K562 (cell line): ENCODE measurements at regions not wholly inside any gene's neighbourhood (a gene's known extent, or its start where the extent isn't known, plus 50 kb on each side); places are given as distances from the start of the nearest gene placed in this dataset.

Experiments
- ATAC-seq: fragments of 200-7000 bp; cut with Tn5 transposase; 3 replicates; pipeline ENCODE4 v1.9.1; 2020; ENCODE audit warnings: moderate library complexity
- BruUV-seq: library from RNA; stranded (reverse); fragments of 400-500 nt; replicated peaks from 2 replicates; lab custom pipeline; 2021; lab: Mats Ljungman, UMichigan
- CTCF ChIA-PET: fragments of 300-600 bp; formaldehyde crosslinking; extraction: SDS; loops from one replicate; lab custom pipeline; 2021; ENCODE audit warnings: low intra/inter-chr PET ratio; lab: Yijun Ruan, JAX
- POLR2A ChIA-PET: fragments of 300-600, 350-650 bp; sonication (Branson Sonifier 250); formaldehyde crosslinking; extraction: SDS; loops from one replicate; lab custom pipeline; 2021; ENCODE audit warnings: antibody characterized with exemption, inconsistent platforms; lab: Yijun Ruan, JAX
- DNase-seq, 4 experiments: peaks; one replicate each; pipeline versions ENCODE4 v3.0.0 to v3.0.0-alpha.2; 2011 to 2018; ENCODE audit warnings: low spot score in 3 of 4, mixed read lengths in 3 of 4; ENCODE audit errors: extremely low read depth in 1 of 4
- FAIRE-seq: peaks from 2 replicates; lab custom pipeline; 2011; peaks lifted over from hg19 to GRCh38; lab: Jason Lieb, UNC
- H2AFZ ChIP-seq: 2 replicates; pipeline ENCODE4 v1.6.0; 2011; ENCODE audit warnings: low read depth, low read length, control low read depth, inconsistent platforms
- H3K27ac ChIP-seq: fragments of 200-600 bp; 3 replicates; pipeline ENCODE4 v1.8.0; 2011; ENCODE audit warnings: low read depth, mild to moderate bottlenecking, control low read depth, inconsistent platforms, low read length, moderate library complexity, mixed read lengths; ENCODE audit errors: extremely low read depth
- H3K27me3 ChIP-seq, 2 experiments: fragments of 300-600 bp in 1 of 2; 2 replicates in 1 of 2; 3 replicates in 1 of 2; pipeline versions ENCODE4 v1.6.0 to v1.8.0; 2011; ENCODE audit warnings: inconsistent platforms in 2 of 2, low read length in 2 of 2, mild to moderate bottlenecking in 1 of 2, mixed read lengths in 1 of 2, moderate library complexity in 1 of 2; ENCODE audit not compliant: control insufficient read depth in 2 of 2, insufficient read depth in 2 of 2
- H3K36me3 ChIP-seq: fragments of 300-600 bp; 3 replicates; pipeline ENCODE4 v1.8.0; 2011; ENCODE audit warnings: mild to moderate bottlenecking, low read length, inconsistent platforms; ENCODE audit not compliant: control insufficient read depth, insufficient read depth
- H3K4me1 ChIP-seq, 2 experiments: fragments of 200-600 bp in 1 of 2; replicated peaks in 1 of 2; 2 replicates in 1 of 2; 3 replicates in 1 of 2; pipeline versions ENCODE4 v1.5.1 to v1.8.0; 2011; ENCODE audit warnings: inconsistent platforms in 2 of 2, low read length in 2 of 2, mild to moderate bottlenecking in 1 of 2, mixed read lengths in 1 of 2, moderate library complexity in 1 of 2; ENCODE audit not compliant: control insufficient read depth in 2 of 2, insufficient read depth in 2 of 2
- H3K4me2 ChIP-seq: 2 replicates; pipeline ENCODE4 v1.6.1; 2011; ENCODE audit warnings: low read length, control low read depth, inconsistent platforms, mixed read lengths; ENCODE audit not compliant: insufficient read depth
- H3K4me3 ChIP-seq: fragments of 200-600 bp; sonication (generic), shearing (Covaris generic); 2 replicates; pipeline ENCODE4 v1.5.1; 2016; ENCODE audit warnings: control low read depth, inconsistent platforms
- H3K79me2 ChIP-seq: fragments of 200-600 bp; 3 replicates; pipeline ENCODE4 v1.8.0; 2011; ENCODE audit warnings: low read length, inconsistent platforms; ENCODE audit not compliant: control insufficient read depth, insufficient read depth
- H3K9ac ChIP-seq, 2 experiments: 2 replicates each; pipeline versions ENCODE4 v1.6.0 to v1.6.1; 2011; ENCODE audit warnings: low read depth in 2 of 2, low read length in 2 of 2, control low read depth in 1 of 2, inconsistent platforms in 1 of 2, mild to moderate bottlenecking in 1 of 2, mixed read lengths in 1 of 2; ENCODE audit not compliant: insufficient read depth in 1 of 2
- H3K9me1 ChIP-seq: one replicate; pipeline ENCODE4 v1.6.0; 2011; ENCODE audit warnings: inconsistent platforms, mild to moderate bottlenecking, low read length, moderate library complexity; ENCODE audit not compliant: control insufficient read depth, insufficient read depth
- H3K9me3 ChIP-seq: replicated peaks from 2 replicates; pipeline ENCODE4 v1.5.1; 2011; ENCODE audit warnings: low read depth, low read length, inconsistent platforms; ENCODE audit not compliant: control insufficient read depth, insufficient read depth
- H4K20me1 ChIP-seq: replicated peaks from 2 replicates; pipeline ENCODE4 v1.6.1; 2011; ENCODE audit warnings: low read length, inconsistent platforms, mixed read lengths; ENCODE audit not compliant: control insufficient read depth, insufficient read depth
- BDP1 ChIP-seq: IDR thresholded peaks from 3 replicates; pipeline ENCODE4 v1.6.1; 2011; ENCODE audit not compliant: insufficient read length, insufficient read depth
- CBX3 ChIP-seq, 2 experiments: IDR thresholded peaks; 1 replicate in 1 of 2; 2 replicates in 1 of 2; pipeline ENCODE4 v1.6.1; 2012; ENCODE audit warnings: inconsistent platforms in 2 of 2, low read length in 2 of 2, borderline replicate concordance in 1 of 2, control low read depth in 1 of 2
- CTCF ChIP-seq, 3 experiments: IDR thresholded peaks in 2 of 3; conservative IDR thresholded peaks in 1 of 3; 2 replicates each; pipeline ENCODE4 v1.5.1; 2011 to 2012; ENCODE audit warnings: low read length in 3 of 3, mild to moderate bottlenecking in 3 of 3, control low read depth in 2 of 3, improper control_type of control experiment in 1 of 3, inconsistent platforms in 1 of 3, low read depth in 1 of 3, mixed read lengths in 1 of 3, moderate library complexity in 1 of 3; ENCODE audit not compliant: insufficient read depth in 2 of 3
- FOXA3 ChIP-seq, 2 experiments: fragments of 450-650 bp in 1 of 2; sonication (generic) in 1 of 2; formaldehyde crosslinking; IDR thresholded peaks in 1 of 2; conservative IDR thresholded peaks in 1 of 2; 2 replicates each; pipeline versions ENCODE4 v1.4.0 to v1.8.0; 2020 to 2022; ENCODE audit warnings: mild to moderate bottlenecking in 2 of 2, missing genetic modification reagents in 1 of 2
- FUS ChIP-seq: fragments of 200-400 bp; formaldehyde crosslinking; optimal IDR thresholded peaks from 2 replicates; pipeline ENCODE3; 2017; ENCODE audit warnings: low read depth, low read length
- HMGN3 ChIP-seq: IDR thresholded peaks from 2 replicates; pipeline ENCODE4 v1.6.1; 2011; ENCODE audit warnings: borderline replicate concordance, low read depth, mild to moderate bottlenecking, mixed read lengths, low read length; ENCODE audit not compliant: insufficient read length; ENCODE audit errors: extremely low read depth
- HOXB6 ChIP-seq: fragments of 250-450 bp; sonication (Bioruptor Pico); IDR thresholded peaks from 2 replicates; pipeline ENCODE4 v1.5.1; 2022; ENCODE audit warnings: mild to moderate bottlenecking, borderline replicate concordance
- KLF10 ChIP-seq: fragments of 250-450 bp; sonication (Bioruptor Pico); IDR thresholded peaks from 2 replicates; pipeline ENCODE4 v1.6.1; 2021; ENCODE audit warnings: matching md5 sums
- NCOA4 ChIP-seq: fragments of 450-650 bp; IDR thresholded peaks from 2 replicates; pipeline ENCODE4 v1.6.1; 2018; ENCODE audit warnings: mild to moderate bottlenecking; ENCODE audit not compliant: partially characterized antibody
- RUNX1 ChIP-seq: sonication (generic); IDR thresholded peaks from 2 replicates; pipeline ENCODE4 v1.6.1; 2016; ENCODE audit warnings: antibody characterized with exemption, low read depth
- SMC3 ChIP-seq: conservative IDR thresholded peaks from 2 replicates; pipeline ENCODE4 v1.6.1; 2011; ENCODE audit warnings: low read depth, low read length, improper control_type of control experiment; ENCODE audit not compliant: insufficient read depth
- ZNF395 ChIP-seq: fragments of 200-800 bp; sonication (Bioruptor generic); IDR thresholded peaks from 2 replicates; pipeline ENCODE4 v1.6.1; 2017; ENCODE audit warnings: missing genetic modification characterization, missing compliant biosample characterization
- ZNF398 ChIP-seq: fragments of 250-450 bp; sonication (Bioruptor Pico); IDR thresholded peaks from 2 replicates; pipeline ENCODE4 v1.8.0; 2021; ENCODE audit warnings: moderate library complexity, mild to moderate bottlenecking, inconsistent platforms
- WGBS: fragments of 100-300 bp; shearing (Covaris generic); methylation state at CpG from one replicate; pipeline ENCODE4 v1.1.6; 2016; ENCODE audit warnings: low coverage, mixed read lengths; ENCODE audit not compliant: insufficient coverage; ENCODE audit errors: missing lambda C conversion rate; 5-methylcytosine and 5-hydroxymethylcytosine counted together
- in situ Hi-C: fragments of 300-500 bp; cut with MboI; formaldehyde crosslinking; loops from 4 replicates; pipeline ENCODE4 v1.15.0; 2018; ENCODE audit warnings: inconsistent platforms, mixed read lengths
- intact Hi-C: fragments of 100-400 bp; cut with micrococcal nuclease; formaldehyde crosslinking; loops from 2 replicates; pipeline ENCODE4 v1.14.2; 2022

DNA sequence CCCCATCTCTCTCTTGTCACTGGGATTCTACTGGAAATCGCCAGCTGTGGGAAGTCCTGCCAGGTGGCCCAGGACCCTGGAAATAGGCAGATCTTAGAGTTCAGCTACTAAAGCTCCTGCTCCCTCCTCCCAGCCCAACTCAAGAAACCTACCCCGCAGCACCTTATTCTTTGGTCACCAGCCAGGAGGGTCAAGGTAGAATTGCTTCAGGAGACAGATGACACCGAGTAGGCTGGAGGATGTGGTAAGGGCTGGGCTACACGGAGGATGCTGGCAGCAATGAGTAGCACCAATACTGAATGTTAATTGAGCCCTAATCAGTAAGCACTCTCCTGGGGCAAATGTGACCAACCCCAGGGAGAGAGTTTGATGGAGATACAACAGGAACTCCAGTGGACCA lies 119.7 kb upstream of the VASH1 start (continued):
- TF ChIP-seq CTCF (IDR thresholded peaks at IDR 0.05 in 2 of 3, conservative IDR thresholded peaks at IDR 0.05 in 1 of 3; ENCODE audit: insufficient read depth in 2 of 3, low read depth in 1 of 3, low read length in 3 of 3) (no peak), SMC3 (no peak)

- no peak for FAIRE-seq
- TF ChIP-seq FOXA3 (CRISPR knock-in tag; conservative IDR thresholded peaks at IDR 0.05 in 1 of 2, IDR thresholded peaks at IDR 0.05 in 1 of 2), result no peak
- TF ChIP-seq HOXB6 (CRISPR knock-in tag), result no peak
- TF ChIP-seq KLF10 (CRISPR knock-in tag), result no peak
- no peak for TF ChIP-seq CBX3 (IDR thresholded peaks at IDR 0.05; ENCODE audit: borderline replicate concordance in 1 of 2, low read length in 2 of 2)
- TF ChIP-seq ZNF398 (CRISPR knock-in tag), result no peak
- no peak for TF ChIP-seq HMGN3
- no peak for TF ChIP-seq NCOA4
- TF ChIP-seq ZNF395 (CRISPR knock-in tag), result no peak
- no peak for TF ChIP-seq BDP1
- TF ChIP-seq FUS, result no peak
- no peak for TF ChIP-seq RUNX1
Observed at GRCh38 chr14:76643887-76644286, 117.4 kb upstream of the VASH1 start.

More at GRCh38 chr14:76643887-76644286, 117.4 kb upstream of the VASH1 start:
- ATAC-seq, result no peak
- intact Hi-C loops (loop anchor here (10.0 kb wide), 2 partner anchors 249 to 929 kb away; no protein-coding TSS in a partner anchor), in situ Hi-C loops (no loop called here)
- 2% methylated on average over 6 of the region's 6 CpGs for WGBS
- Histone ChIP-seq H4K20me1 (no peaks in the 10 kb centered on the region), H2AFZ (no peak overlapping the region), H3K9me1 (no peaks in the 10 kb centered on the region), H3K4me2 (no peak overlapping the region), H3K4me3 (no peak overlapping the region), H3K27me3 (peaks cover 6 to 38% of the 10 kb centered on the region in 2 experiments; a peak in 4 of 5 replicates), H3K79me2 (no peaks in the 10 kb centered on the region), H3K36me3 (no peaks in the 10 kb centered on the region), H3K4me1 (no peaks in the 10 kb centered on the region), H3K9ac (no peak overlapping the region), H3K9me3 (no peaks in the 10 kb centered on the region), H3K27ac (no peak overlapping the region)
- DNase-seq, result no peak
- ChIA-PET POLR2A (interaction anchor here (0.6 to 0.7 kb wide), 2 partner anchors 29 to 561 kb away, joined by 3 to 4 read pairs; no protein-coding TSS in a partner anchor), CTCF (no interaction called here)
- no TSS peak for BruUV-seq
